GM18502 (cell line): ENCODE measurements at regions not wholly inside any gene's neighbourhood (a gene's known extent, or its start where the extent isn't known, plus 50 kb on each side); places are given as distances from the start of the nearest gene placed in this dataset.
"Not testable (repeated sequence)": the region's sequence is repeated elsewhere in the genome, so short reads cannot be mapped to it uniquely, and the experiment has no call there.

ENCODE experiments used
- ATAC-seq: cut with Tn5 transposase; IDR thresholded peaks from one replicate; pipeline ENCODE4 v1.9.1; 2021; ENCODE audit warnings: mild to moderate bottlenecking; ENCODE audit not compliant: unreplicated experiment, poor library complexity

GRCh38 chr6:27176096-27176495 is 71.4 kb upstream of the PRSS16 start:
- no peak for ATAC-seq

DNA sequence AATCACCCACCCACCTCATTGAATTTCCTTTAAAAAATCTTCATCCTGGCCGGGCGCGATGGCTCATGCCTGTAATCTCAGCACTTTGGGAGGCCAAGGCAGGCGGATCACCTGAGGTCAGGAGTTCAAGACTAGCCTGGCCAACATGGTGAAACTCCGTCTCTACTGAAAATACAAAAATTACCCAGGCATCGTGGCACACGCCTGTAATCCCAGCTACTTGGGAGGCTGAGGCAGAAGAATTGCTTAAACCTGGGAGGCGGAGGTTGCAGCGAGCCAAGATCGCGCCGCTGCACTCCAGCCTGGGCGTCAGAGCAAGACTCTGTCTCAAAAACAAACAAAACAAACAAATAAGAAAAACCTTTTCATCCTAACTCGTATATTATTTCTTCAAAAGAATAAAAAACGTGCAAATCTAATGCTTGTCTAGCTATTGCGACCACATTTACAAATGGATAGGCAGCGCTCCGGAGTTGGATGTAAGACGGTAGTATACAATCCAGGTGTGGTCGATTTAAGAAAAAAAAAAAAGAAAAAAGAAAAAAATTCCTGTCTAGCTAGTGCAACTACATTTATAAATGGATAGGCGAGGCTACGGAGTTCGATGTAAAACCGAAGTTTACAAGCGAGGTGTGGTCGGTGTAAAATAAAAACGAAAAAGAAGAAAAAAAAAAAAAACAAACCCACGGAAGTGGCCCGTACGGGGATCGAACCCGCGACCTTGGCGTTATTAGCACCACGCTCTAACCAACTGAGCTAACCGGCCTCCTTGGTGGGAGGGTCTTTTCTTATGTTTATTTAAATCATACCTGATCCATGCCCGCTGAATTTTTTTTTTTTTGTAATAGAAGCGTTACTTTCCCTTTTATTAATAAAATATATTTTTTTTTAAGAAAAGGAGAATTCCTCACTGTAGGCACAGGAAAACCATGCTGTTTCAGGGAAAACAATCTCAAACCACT is 70.7 kb upstream of the PRSS16 start:
- peak; percentile 46 for ATAC-seq

GRCh38 chr6:27177485-27178406 is 69.8 kb upstream of the PRSS16 start:
- peak; percentile 73 for ATAC-seq

DNA sequence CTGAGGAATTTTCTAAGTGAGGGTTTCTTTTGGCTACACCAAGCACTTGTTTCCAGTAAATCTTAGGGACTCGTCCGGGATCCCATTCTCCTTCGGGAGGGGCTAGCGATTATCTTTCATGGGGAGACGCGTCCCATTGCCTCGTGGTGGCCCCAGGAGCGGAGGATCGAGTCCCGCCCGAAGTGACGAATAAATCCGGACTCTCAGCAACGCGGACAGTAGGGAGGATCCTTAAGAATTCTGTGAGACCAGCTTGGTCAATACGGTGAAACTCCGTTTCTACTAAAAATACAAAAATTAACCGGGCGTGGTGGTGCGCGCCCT is 69.1 kb upstream of the PRSS16 start:
- ATAC-seq = no peak

DNA sequence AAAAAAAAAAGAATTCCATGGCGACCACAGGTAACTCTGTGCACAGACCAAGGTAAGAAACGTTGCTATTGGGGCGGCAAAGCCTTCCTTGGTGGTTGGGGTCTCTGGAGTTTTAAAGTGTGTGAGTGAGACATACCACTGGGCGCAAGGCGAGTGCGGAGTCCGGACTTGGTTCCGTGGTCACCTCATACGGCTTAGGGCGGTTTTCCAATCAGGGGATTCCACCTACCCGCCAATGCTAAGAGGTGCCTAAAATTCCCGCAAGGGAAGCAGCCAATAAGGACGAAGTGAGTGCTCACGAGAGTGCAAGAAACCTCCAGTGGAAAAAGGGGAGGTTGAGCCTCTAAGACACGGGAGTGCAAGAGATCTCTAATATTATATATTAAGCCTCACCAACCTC is 68.6 kb upstream of the PRSS16 start:
- ATAC-seq = no peak

DNA sequence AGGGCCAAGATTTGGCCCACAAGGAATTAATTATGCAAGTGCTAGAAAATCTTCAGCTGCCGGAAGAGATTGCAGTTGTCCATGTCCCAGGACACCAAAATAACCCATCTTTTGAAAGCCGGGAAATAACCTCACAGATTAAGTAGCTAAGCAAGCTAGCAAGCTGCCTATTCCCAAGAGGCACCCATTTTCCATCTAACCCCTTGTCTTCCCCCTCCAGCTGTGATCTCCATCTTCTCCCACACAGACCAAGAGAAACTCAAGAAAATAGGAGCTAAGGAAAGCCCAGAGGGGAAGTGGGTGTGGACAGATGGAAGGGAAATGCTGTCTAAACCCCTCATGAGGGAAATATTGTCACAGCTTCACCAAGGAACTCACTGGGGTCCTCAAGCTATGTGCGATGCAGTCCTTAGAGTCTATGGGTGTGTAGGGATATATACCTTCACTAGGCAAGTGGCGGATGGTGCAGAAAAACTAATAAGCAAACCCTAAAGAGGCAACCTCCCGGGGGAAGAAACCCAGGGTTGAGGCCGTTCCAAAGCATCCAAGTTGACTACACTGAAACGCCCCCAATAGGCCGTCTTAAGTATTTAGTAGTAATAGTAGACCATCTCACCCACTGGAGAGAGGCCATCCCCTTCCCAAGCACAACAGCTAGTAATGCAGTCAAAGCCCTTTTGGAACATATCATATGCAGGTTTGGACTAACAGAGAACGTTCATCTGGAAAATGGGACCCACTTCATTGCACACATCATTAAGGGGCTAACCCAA is 64.3 kb upstream of the PRSS16 start:
- ATAC-seq = no peak

- ATAC-seq = no peak
Observed at GRCh38 chr6:27187231-27188060, 60.1 kb upstream of the PRSS16 start.

GRCh38 chr6:27188061-27188884 is 59.2 kb upstream of the PRSS16 start:
- ATAC-seq = peak; percentile 92

GRCh38 chr6:27188885-27189418 is 58.5 kb upstream of the PRSS16 start:
- peak; percentile 78 for ATAC-seq

- no peak for ATAC-seq
Observed at GRCh38 chr6:27190126-27190525, 57.4 kb upstream of the PRSS16 start.

DNA sequence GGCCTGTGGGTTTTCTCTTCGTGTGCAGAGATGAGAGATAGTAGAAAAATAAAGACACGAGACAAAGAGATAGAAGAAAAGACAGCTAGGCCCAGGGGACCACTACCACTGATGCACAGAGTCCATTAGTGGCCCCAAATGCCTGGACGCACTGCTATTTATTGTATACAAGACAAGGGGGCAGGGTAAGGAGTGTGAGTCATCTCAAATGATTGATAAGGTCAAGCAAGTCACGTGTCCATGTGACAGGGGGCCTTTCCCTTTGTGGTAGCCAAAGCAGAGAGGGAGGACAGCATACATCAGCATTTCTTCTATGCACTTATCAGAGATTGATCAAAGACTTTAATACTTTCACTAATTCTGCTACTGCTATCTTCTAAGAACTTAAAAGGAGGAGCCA is 53.0 kb upstream of the PRSS16 start:
- ATAC-seq = not testable (repeated sequence)

GRCh38 chr6:27195547-27195946 is 52.0 kb upstream of the PRSS16 start:
- not testable (repeated sequence) for ATAC-seq
